CD4-positive, alpha-beta T cell treated with Interleukin-6 at 100 ng/mL for 8 hours (primary cell): ENCODE measurements at regions not wholly inside any gene's neighbourhood (a gene's known extent, or its start where the extent isn't known, plus 50 kb on each side); places are given as distances from the start of the nearest gene placed in this dataset.

Experiments used
- DNase-seq: peaks from one replicate; pipeline ENCODE4 v3.0.0-alpha.2; 2020; ENCODE audit warnings: mixed read lengths, low spot score

- no peak for DNase-seq
Measured at GRCh38 chr7:28293527-28293835, 112.9 kb upstream of the JAZF1 start.

- peak; percentile 15 for DNase-seq
Measured at GRCh38 chr7:28296571-28297483, 115.5 kb upstream of the CREB5 start.

- no peak for DNase-seq
Measured at GRCh38 chr7:28297801-28298459, 114.4 kb upstream of the CREB5 start.

- no peak for DNase-seq
Measured at GRCh38 chr7:28298870-28299518, 113.3 kb upstream of the CREB5 start.

- DNase-seq = no peak
Measured at GRCh38 chr7:28299556-28299955, 112.8 kb upstream of the CREB5 start.

- DNase-seq = no peak
Measured at GRCh38 chr7:28300488-28300887, 111.8 kb upstream of the CREB5 start.

- DNase-seq = no peak
Measured at GRCh38 chr7:28301148-28301641, 111.1 kb upstream of the CREB5 start.

GRCh38 chr7:28304290-28304689 lies 108.0 kb upstream of the CREB5 start:
- no peak for DNase-seq

- DNase-seq = no peak
Measured at GRCh38 chr7:28309704-28310459, 102.4 kb upstream of the CREB5 start.

- DNase-seq = no peak
Measured at GRCh38 chr7:28310460-28310848, 101.9 kb upstream of the CREB5 start.

GRCh38 chr7:28311670-28312069 lies 100.6 kb upstream of the CREB5 start:
- no peak for DNase-seq

GRCh38 chr7:28312948-28313347 lies 99.4 kb upstream of the CREB5 start:
- DNase-seq = no peak

GRCh38 chr7:28314841-28315240 lies 97.5 kb upstream of the CREB5 start:
- no peak for DNase-seq

GRCh38 chr7:28315565-28316410 lies 96.5 kb upstream of the CREB5 start:
- no peak for DNase-seq

- DNase-seq = no peak
Measured at GRCh38 chr7:28316489-28316888, 95.8 kb upstream of the CREB5 start.

GRCh38 chr7:28318101-28318762 lies 94.1 kb upstream of the CREB5 start:
- DNase-seq = no peak

- no peak for DNase-seq
Measured at GRCh38 chr7:28323833-28324232, 88.5 kb upstream of the CREB5 start.

- peak; percentile 24 for DNase-seq
Measured at GRCh38 chr7:28328146-28328545, 84.2 kb upstream of the CREB5 start.

GRCh38 chr7:28328822-28329660 lies 83.3 kb upstream of the CREB5 start:
- DNase-seq = no peak
